CD14-positive monocyte (primary cell): ENCODE measurements at regions not wholly inside any gene's neighbourhood (a gene's known extent, or its start where the extent isn't known, plus 50 kb on each side); places are given as distances from the start of the nearest gene placed in this dataset.

Source experiments
- DNase-seq, 3 donors: peaks; one replicate each; pipeline ENCODE4 v3.0.0-alpha.2; 2011 to 2022
- H2AFZ ChIP-seq: 2 replicates; pipeline ENCODE4 v1.6.0; 2012; ENCODE audit warnings: mild to moderate bottlenecking, low read depth, low read length, inconsistent platforms; ENCODE audit not compliant: insufficient read depth, poor library complexity, severe bottlenecking
- H3K27ac ChIP-seq, 2 donors: 1 replicate in 1 of 2; 2 replicates in 1 of 2; pipeline ENCODE4 v1.5.1; 2012 to 2013; ENCODE audit warnings: low read length in 2 of 2, control low read depth in 1 of 2, inconsistent platforms in 1 of 2, low read depth in 1 of 2, mild to moderate bottlenecking in 1 of 2
- H3K27me3 ChIP-seq, 2 donors: one replicate each; pipeline versions ENCODE4 v1.6.0 to v1.6.1; 2011 to 2013; ENCODE audit warnings: low read length in 2 of 2; ENCODE audit not compliant: control insufficient read depth in 2 of 2, insufficient read depth in 2 of 2
- H3K36me3 ChIP-seq, 2 donors: replicated peaks in 1 of 2; 1 replicate in 1 of 2; 2 replicates in 1 of 2; pipeline versions ENCODE4 v1.5.1 to v1.6.1; 2012 to 2013; ENCODE audit warnings: low read length in 2 of 2, control low read depth in 1 of 2, inconsistent platforms in 1 of 2, mild to moderate bottlenecking in 1 of 2; ENCODE audit not compliant: insufficient read depth in 2 of 2, control insufficient read depth in 1 of 2
- H3K4me1 ChIP-seq, 2 donors: 1 replicate in 1 of 2; 2 replicates in 1 of 2; pipeline versions ENCODE4 v1.5.1 to v1.6.1; 2012 to 2013; ENCODE audit warnings: low read length in 2 of 2, control low read depth in 1 of 2, inconsistent platforms in 1 of 2, mild to moderate bottlenecking in 1 of 2, moderate library complexity in 1 of 2; ENCODE audit not compliant: insufficient read depth in 2 of 2, control insufficient read depth in 1 of 2
- H3K4me2 ChIP-seq: replicated peaks from 2 replicates; pipeline ENCODE3; 2012; ENCODE audit warnings: low read length, moderate library complexity, mild to moderate bottlenecking; ENCODE audit not compliant: poor library complexity, severe bottlenecking; ENCODE audit errors: extremely low read depth
- H3K4me3 ChIP-seq, 3 experiments: fragments of 200-600 bp in 1 of 3; sonication (generic) in 1 of 3; replicated peaks in 1 of 3; 1 replicate in 2 of 3; 2 replicates in 1 of 3; pipeline ENCODE4 v1.5.1; 2011 to 2013; ENCODE audit warnings: low read length in 3 of 3, mild to moderate bottlenecking in 3 of 3, control low read depth in 2 of 3, low read depth in 2 of 3, inconsistent platforms in 1 of 3, moderate library complexity in 1 of 3
- H3K79me2 ChIP-seq: 2 replicates; pipeline ENCODE4 v1.6.0; 2012; ENCODE audit warnings: mild to moderate bottlenecking, control low read depth, inconsistent platforms, low read length, moderate library complexity; ENCODE audit not compliant: insufficient read depth
- H3K9ac ChIP-seq: 2 replicates; pipeline ENCODE4 v1.6.0; 2017; ENCODE audit warnings: low read length, mild to moderate bottlenecking; ENCODE audit not compliant: insufficient read depth, poor library complexity, severe bottlenecking
- H3K9me3 ChIP-seq, 2 donors: replicated peaks in 1 of 2; 1 replicate in 1 of 2; 2 replicates in 1 of 2; pipeline versions ENCODE4 v1.5.1 to v1.6.1; 2012 to 2013; ENCODE audit warnings: low read length in 2 of 2, control low read depth in 1 of 2; ENCODE audit not compliant: control insufficient read depth in 1 of 2, insufficient read depth in 1 of 2
- H4K20me1 ChIP-seq: 2 replicates; pipeline ENCODE4 v1.6.0; 2012; ENCODE audit warnings: mild to moderate bottlenecking, low read length, control low read depth, moderate library complexity; ENCODE audit not compliant: insufficient read depth
- H3K27ac Mint-ChIP-seq, 7 donors: one replicate each; pipeline ENCODE4 v1.8.0; 2020; ENCODE audit warnings: mild to moderate bottlenecking in 7 of 7, mixed read lengths in 7 of 7, moderate library complexity in 6 of 7, inconsistent platforms in 2 of 7
- H3K27me3 Mint-ChIP-seq, 3 donors: one replicate each; pipeline ENCODE4 v1.8.0; 2021 to 2022; ENCODE audit warnings: low read depth in 3 of 3, mild to moderate bottlenecking in 3 of 3, mixed read lengths in 3 of 3, moderate library complexity in 3 of 3, inconsistent platforms in 1 of 3
- H3K36me3 Mint-ChIP-seq, 2 donors: one replicate each; pipeline ENCODE4 v1.8.0; 2020; ENCODE audit warnings: mixed read lengths in 2 of 2, inconsistent platforms in 1 of 2, mild to moderate bottlenecking in 1 of 2
- H3K4me1 Mint-ChIP-seq: one replicate; pipeline ENCODE4 v1.8.0; 2020; ENCODE audit warnings: mild to moderate bottlenecking, mixed read lengths
- H3K4me3 Mint-ChIP-seq, 2 donors: one replicate each; pipeline ENCODE4 v1.8.0; 2020; ENCODE audit warnings: mild to moderate bottlenecking in 2 of 2, mixed read lengths in 2 of 2, moderate library complexity in 1 of 2
- H3K9me3 Mint-ChIP-seq, 7 donors: one replicate each; pipeline ENCODE4 v1.8.0; 2020 to 2022; ENCODE audit warnings: mixed read lengths in 7 of 7, mild to moderate bottlenecking in 6 of 7, moderate library complexity in 6 of 7, inconsistent platforms in 2 of 7
- WGBS: methylation state at CpG from one replicate; pipeline ENCODE4 v1.1.5; 2013; ENCODE audit warnings: missing lambda C conversion rate; ENCODE audit not compliant: insufficient coverage; 5-methylcytosine and 5-hydroxymethylcytosine counted together
- intact Hi-C, 2 donors: fragments of 100-400 bp; cut with micrococcal nuclease; formaldehyde crosslinking; loops; one replicate each; pipeline versions ENCODE4 v1.15.0 to v1.15.1; 2023
- TF ChIP-seq, protein P1 (sequence below): fragments of 200-600 bp; IDR thresholded peaks from one replicate; pipeline ENCODE4 v1.8.0; 2022; ENCODE audit warnings: antibody characterized with exemption, mild to moderate bottlenecking

DNA sequence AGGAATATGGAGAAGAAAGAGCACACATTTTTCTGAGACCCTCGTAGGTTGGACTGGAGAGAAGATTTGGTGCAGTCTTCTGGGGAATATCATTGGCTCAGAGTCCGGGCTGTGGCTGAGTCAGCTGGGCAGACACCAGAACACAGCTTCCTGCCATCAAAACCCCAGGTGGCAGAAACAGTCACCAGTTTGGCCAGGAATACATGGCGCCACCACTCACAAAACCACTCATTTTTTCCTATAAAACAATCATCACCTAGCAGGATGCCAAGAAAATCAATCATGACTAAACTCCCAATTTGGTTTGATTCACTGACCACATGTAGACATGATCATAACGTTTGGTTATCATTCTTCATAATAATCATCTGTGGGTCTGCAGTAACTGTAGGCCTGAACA lies 178.1 kb upstream of the PBX1 start:
- intact Hi-C loops, result no loop called here
- H3K4me1 Mint-ChIP-seq, result no peaks in the 10 kb centered on the region
- H3K27me3 Mint-ChIP-seq, result no peaks in the 10 kb centered on the region

DNA sequence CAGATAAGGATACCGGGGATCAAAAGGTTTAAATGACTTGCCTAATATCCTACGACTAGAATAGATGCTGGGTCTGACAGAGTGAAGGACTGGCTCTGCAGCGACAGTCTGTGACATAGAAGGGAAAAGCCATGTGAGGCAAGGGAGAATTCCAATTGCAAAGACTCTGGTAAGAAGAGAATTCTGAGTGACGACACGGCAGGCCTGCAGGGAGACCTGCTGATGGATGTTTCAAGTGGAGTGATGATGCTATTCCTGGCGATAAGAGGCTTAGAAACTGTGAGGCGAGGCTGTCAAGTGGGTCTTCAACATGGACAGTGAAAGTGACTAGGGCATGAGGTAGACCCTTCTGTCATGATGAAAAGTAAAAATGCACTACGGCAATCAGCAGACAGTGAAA lies 176.6 kb upstream of the PBX1 start:
- Histone ChIP-seq H3K9me3 (no peaks in the 10 kb centered on the region), H3K27ac (no peak overlapping the region), H3K9ac (no peak overlapping the region), H3K4me1 (no peaks in the 10 kb centered on the region), H3K4me2 (no peak overlapping the region), H3K36me3 (no peaks in the 10 kb centered on the region), H3K27me3 (no peaks in the 10 kb centered on the region), H4K20me1 (no peaks in the 10 kb centered on the region), H3K4me3 (no peak overlapping the region), H3K79me2 (no peaks in the 10 kb centered on the region), H2AFZ (no peak overlapping the region)
- H3K4me1 Mint-ChIP-seq, result no peaks in the 10 kb centered on the region
- intact Hi-C loops, result no loop called here
- H3K9me3 Mint-ChIP-seq, result peaks cover 0 to 8% (median 3%) of the 10 kb centered on the region in 7 donors
- no peaks in the 10 kb centered on the region for H3K36me3 Mint-ChIP-seq
- no peak for DNase-seq
- TF ChIP-seq, protein P1, sequence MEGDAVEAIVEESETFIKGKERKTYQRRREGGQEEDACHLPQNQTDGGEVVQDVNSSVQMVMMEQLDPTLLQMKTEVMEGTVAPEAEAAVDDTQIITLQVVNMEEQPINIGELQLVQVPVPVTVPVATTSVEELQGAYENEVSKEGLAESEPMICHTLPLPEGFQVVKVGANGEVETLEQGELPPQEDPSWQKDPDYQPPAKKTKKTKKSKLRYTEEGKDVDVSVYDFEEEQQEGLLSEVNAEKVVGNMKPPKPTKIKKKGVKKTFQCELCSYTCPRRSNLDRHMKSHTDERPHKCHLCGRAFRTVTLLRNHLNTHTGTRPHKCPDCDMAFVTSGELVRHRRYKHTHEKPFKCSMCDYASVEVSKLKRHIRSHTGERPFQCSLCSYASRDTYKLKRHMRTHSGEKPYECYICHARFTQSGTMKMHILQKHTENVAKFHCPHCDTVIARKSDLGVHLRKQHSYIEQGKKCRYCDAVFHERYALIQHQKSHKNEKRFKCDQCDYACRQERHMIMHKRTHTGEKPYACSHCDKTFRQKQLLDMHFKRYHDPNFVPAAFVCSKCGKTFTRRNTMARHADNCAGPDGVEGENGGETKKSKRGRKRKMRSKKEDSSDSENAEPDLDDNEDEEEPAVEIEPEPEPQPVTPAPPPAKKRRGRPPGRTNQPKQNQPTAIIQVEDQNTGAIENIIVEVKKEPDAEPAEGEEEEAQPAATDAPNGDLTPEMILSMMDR, result no peak
- H3K27me3 Mint-ChIP-seq, result no peaks in the 10 kb centered on the region
- 91% methylated on average over 4 of the region's 8 CpGs for WGBS
- H3K27ac Mint-ChIP-seq, result no peak overlapping the region
- H3K4me3 Mint-ChIP-seq, result no peak overlapping the region

More for the DNA sequence above, 178.1 kb upstream of the PBX1 start:
- Histone ChIP-seq H3K4me2 (no peak overlapping the region), H3K27ac (no peak overlapping the region), H3K4me1 (no peaks in the 10 kb centered on the region), H4K20me1 (no peaks in the 10 kb centered on the region), H3K27me3 (no peaks in the 10 kb centered on the region), H3K9me3 (no peaks in the 10 kb centered on the region), H2AFZ (no peak overlapping the region), H3K4me3 (no peak overlapping the region), H3K9ac (no peak overlapping the region), H3K79me2 (no peaks in the 10 kb centered on the region), H3K36me3 (no peaks in the 10 kb centered on the region)
- 76% methylated on average over 2 of the region's 4 CpGs for WGBS
- H3K9me3 Mint-ChIP-seq, result peaks cover 0 to 8% (median 2%) of the 10 kb centered on the region in 7 donors
- no peaks in the 10 kb centered on the region for H3K36me3 Mint-ChIP-seq
- no peak overlapping the region for H3K4me3 Mint-ChIP-seq
- TF ChIP-seq, protein P1, result no peak
- no peak overlapping the region for H3K27ac Mint-ChIP-seq
- DNase-seq, result no peak
